ENCODE measurements at regions not wholly inside any gene's neighbourhood (a gene's known extent, or its start where the extent isn't known, plus 50 kb on each side); places are given as distances from the start of the nearest gene placed in this dataset.

DNA sequence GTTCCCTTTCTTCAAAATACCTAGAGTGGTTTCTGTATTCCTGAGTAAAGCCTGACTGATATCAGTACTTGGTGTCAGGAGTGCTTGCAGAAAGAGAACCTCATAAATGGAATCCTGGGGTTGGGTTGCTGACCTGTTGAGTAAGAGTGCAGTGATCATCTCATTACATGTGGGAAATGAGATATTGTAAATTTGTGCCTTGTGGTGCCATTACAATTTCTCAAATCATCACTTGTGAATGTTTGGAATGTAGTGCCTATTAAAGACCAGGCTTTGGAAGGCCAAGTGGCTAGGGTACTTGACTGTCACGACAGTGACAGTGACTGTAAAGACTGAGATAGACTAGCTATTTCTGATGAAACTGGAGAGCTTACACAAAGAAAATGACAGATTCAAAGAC, 176.7 kb upstream of the CTTNBP2NL start:
- TF ChIP-seq, protein P1, sequence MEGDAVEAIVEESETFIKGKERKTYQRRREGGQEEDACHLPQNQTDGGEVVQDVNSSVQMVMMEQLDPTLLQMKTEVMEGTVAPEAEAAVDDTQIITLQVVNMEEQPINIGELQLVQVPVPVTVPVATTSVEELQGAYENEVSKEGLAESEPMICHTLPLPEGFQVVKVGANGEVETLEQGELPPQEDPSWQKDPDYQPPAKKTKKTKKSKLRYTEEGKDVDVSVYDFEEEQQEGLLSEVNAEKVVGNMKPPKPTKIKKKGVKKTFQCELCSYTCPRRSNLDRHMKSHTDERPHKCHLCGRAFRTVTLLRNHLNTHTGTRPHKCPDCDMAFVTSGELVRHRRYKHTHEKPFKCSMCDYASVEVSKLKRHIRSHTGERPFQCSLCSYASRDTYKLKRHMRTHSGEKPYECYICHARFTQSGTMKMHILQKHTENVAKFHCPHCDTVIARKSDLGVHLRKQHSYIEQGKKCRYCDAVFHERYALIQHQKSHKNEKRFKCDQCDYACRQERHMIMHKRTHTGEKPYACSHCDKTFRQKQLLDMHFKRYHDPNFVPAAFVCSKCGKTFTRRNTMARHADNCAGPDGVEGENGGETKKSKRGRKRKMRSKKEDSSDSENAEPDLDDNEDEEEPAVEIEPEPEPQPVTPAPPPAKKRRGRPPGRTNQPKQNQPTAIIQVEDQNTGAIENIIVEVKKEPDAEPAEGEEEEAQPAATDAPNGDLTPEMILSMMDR (IDR thresholded peaks at IDR 0.05 in 8 of 11, conservative IDR thresholded peaks at IDR 0.05 in 3 of 11) = no peak
- TF ChIP-seq POLR2AphosphoS5 (IDR thresholded peaks at IDR 0.05) = no peak
- TF ChIP-seq POLR2A (IDR thresholded peaks at IDR 0.05) = no peak
